ENCODE measurements at regions not wholly inside any gene's neighbourhood (a gene's known extent, or its start where the extent isn't known, plus 50 kb on each side); places are given as distances from the start of the nearest gene placed in this dataset.

GRCh38 chr7:153886506-153887441 is 165.4 kb upstream of the DPP6 start:
- no peak overlapping the region for H3K4me3 ChIP-seq (ENCODE audit: low read depth, low read length)
- no peak for TF ChIP-seq CTCF (conservative IDR thresholded peaks at IDR 0.05; ENCODE audit: low read depth, low read length)
- DNase-seq (ENCODE audit: low read depth): no peak

DNA sequence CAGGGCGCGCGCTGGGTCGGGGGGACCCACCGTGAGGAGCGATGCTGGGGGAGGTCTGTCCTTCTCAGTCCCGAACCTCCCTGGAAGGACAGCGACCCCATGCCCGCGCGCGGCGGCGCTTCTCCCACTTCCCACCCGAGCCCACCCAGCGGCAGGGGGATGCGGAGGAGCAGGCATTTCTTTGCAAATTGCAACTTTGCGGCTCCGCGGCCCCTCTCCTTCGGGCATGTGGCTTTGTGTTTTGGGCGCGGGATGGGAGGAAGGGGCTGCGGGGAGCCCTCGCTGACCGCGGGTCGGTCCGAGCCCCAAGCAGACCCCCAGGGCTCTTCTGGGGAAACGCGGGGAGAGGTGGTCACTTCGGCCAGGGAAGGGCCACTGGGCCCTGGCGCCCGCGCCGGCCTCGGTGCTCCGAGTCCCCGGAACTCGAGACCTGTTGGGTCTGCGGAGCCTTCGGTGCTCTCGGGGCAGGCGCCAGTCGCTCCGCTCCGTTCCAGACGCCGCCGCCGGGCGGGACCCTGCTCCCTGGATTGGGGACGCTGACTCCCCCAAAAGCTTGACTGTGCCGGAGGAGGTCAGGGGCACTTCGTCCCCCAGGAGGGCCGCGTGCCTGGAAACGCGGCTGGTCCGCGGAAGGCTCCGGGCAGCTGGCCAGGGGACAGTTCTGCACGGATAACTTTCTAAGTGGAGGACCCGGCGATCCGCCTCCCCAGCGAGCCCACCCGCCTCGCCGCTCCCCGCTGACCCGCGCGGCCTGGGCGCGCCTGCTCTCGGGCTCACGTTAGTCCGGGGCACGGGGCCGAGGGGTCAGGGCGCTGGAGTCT is 164.2 kb upstream of the DPP6 start:
- no peak for TF ChIP-seq CTCF (conservative IDR thresholded peaks at IDR 0.05; ENCODE audit: low read depth, low read length)
- no peak overlapping the region for H3K4me3 ChIP-seq (ENCODE audit: low read depth, low read length)
- no peak for DNase-seq (ENCODE audit: low read depth)

DNA sequence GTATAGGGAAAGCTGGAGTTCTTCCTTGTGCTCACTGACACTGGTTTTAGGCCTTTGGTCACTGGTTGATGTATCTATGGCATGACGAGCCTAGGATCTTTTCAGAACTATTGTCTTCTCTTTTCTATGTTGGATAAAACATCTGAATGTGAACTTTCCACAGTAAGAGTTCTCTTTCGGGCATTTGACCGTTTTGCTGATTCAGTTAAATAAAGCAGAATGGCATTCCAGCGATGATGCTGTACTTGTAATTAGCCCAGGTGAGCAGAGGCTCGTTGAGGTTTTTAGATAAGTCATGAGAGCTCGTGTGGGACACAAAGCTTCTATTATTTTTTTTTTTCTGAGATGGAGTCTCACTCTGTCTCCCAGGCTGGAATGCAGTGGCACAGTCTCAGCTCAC is 160.2 kb upstream of the DPP6 start:
- no peak overlapping the region for H3K4me3 ChIP-seq (ENCODE audit: low read depth, low read length)
- no peak for TF ChIP-seq CTCF (conservative IDR thresholded peaks at IDR 0.05; ENCODE audit: low read depth, low read length)
- no peak for DNase-seq (ENCODE audit: low read depth)

DNA sequence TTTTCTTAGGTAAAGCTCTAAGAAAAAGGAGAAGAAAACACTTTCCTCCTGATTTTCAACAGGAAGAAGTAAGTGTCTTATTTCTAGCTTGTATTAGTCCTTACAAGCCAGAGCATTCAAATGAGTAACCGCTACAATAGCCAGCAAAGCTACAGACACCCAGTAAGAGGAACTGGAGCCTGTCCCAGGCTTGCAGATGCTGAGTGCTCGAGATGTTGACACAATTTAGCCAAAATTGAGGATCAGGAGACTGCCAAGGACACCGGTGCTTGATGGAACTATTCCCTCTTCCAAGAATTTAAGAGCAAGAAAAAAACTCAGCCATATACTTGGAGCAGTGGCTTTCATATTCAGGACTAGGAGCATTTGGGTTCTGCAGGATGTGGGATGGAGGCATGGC is 149.3 kb upstream of the DPP6 start:
- H3K4me3 ChIP-seq (ENCODE audit: low read depth, low read length): no peak overlapping the region
- DNase-seq (ENCODE audit: low read depth): no peak
- no peak for TF ChIP-seq CTCF (conservative IDR thresholded peaks at IDR 0.05; ENCODE audit: low read depth, low read length)

GRCh38 chr7:153912211-153912610 is 140.0 kb upstream of the DPP6 start:
- H3K4me3 ChIP-seq (ENCODE audit: low read depth, low read length): no peak overlapping the region
- TF ChIP-seq CTCF (conservative IDR thresholded peaks at IDR 0.05; ENCODE audit: low read depth, low read length): no peak
- no peak for DNase-seq (ENCODE audit: low read depth)

DNA sequence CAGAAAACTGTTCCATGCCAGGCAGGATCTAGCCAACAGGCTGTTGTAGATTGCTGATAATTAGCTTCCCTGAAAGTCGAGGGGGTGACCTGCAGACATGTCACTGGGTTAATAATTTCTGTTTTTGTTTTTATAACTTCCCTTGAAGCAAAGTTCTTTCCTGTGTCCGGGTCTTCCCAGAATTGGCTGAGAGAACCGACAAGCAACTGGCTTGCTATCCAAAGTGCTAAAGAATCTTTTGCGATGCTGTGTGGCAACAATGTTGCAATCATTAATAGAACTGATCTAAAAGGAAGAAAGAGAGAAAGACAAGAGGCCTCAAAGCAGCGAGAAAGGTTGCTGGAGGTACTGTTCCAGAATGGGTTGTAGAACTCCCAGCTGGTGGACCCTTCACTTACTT is 132.1 kb upstream of the DPP6 start:
- no peak overlapping the region for H3K4me3 ChIP-seq (ENCODE audit: low read depth, low read length)
- no peak for DNase-seq (ENCODE audit: low read depth)
- no peak for TF ChIP-seq CTCF (conservative IDR thresholded peaks at IDR 0.05; ENCODE audit: low read depth, low read length)
